ENCODE measurements at regions not wholly inside any gene's neighbourhood (a gene's known extent, or its start where the extent isn't known, plus 50 kb on each side); places are given as distances from the start of the nearest gene placed in this dataset.
"Not testable (repeated sequence)": the region's sequence is repeated elsewhere in the genome, so short reads cannot be mapped to it uniquely, and the experiment has no call there.

GRCh38 chr22:42217752-42218280, 52.6 kb downstream of the TCF20 start:
- DNase-seq = no peak

- DNase-seq = no peak
These were observed 53.3 kb downstream of the TCF20 start for GRCh38 chr22:42217019-42217751.

- DNase-seq = no peak
These were observed 55.6 kb downstream of the TCF20 start for GRCh38 chr22:42214633-42215415.

- no peak for DNase-seq
These were observed 62.1 kb downstream of the TCF20 start for GRCh38 chr22:42208362-42208761.

- DNase-seq = no peak
These were observed 62.5 kb downstream of the TCF20 start for GRCh38 chr22:42207918-42208317.

GRCh38 chr22:42203609-42204008, 66.8 kb downstream of the TCF20 start:
- peak; percentile 38 for DNase-seq

GRCh38 chr22:42202669-42203068, 67.8 kb downstream of the TCF20 start:
- DNase-seq = peak; percentile 74

- DNase-seq = peak; percentile 53
These were observed 68.4 kb downstream of the TCF20 start for GRCh38 chr22:42202048-42202447.

- DNase-seq = peak; percentile 9
These were observed 68.4 kb upstream of the CYP2D6 start for GRCh38 chr22:42199025-42199424.

GRCh38 chr22:42198226-42198625, 67.6 kb upstream of the CYP2D6 start:
- no peak for DNase-seq

- no peak for DNase-seq
These were observed 65.8 kb upstream of the CYP2D6 start for GRCh38 chr22:42196454-42196853.

- DNase-seq = no peak
These were observed 64.3 kb upstream of the CYP2D6 start for GRCh38 chr22:42194953-42195352.

GRCh38 chr22:42194104-42194851, 63.7 kb upstream of the CYP2D6 start:
- DNase-seq = no peak

- no peak for DNase-seq
These were observed 61.9 kb upstream of the CYP2D6 start for GRCh38 chr22:42192547-42192946.

GRCh38 chr22:42190274-42190673, 59.7 kb upstream of the CYP2D6 start:
- no peak for DNase-seq

GRCh38 chr22:42189761-42190160, 59.2 kb upstream of the CYP2D6 start:
- no peak for DNase-seq

GRCh38 chr22:42188808-42189447, 58.3 kb upstream of the CYP2D6 start:
- no peak for DNase-seq

- no peak for DNase-seq
These were observed 57.0 kb upstream of the CYP2D6 start for GRCh38 chr22:42187646-42188045.

GRCh38 chr22:42185915-42186439, 55.4 kb upstream of the CYP2D6 start:
- DNase-seq = no peak

GRCh38 chr22:42184852-42185251, 54.2 kb upstream of the CYP2D6 start:
- DNase-seq = no peak

GRCh38 chr22:42183461-42184059, 53.0 kb upstream of the CYP2D6 start:
- DNase-seq = not testable (repeated sequence)

GRCh38 chr22:42180349-42180842, 49.8 kb upstream of the CYP2D6 start:
- no peak for DNase-seq

Measured in activated CD8-positive, alpha-beta memory T cell treated with anti-CD3 and anti-CD28 coated beads for 24 hours (primary cell).